Neural cell (in vitro differentiated cells): ENCODE measurements at regions not wholly inside any gene's neighbourhood (a gene's known extent, or its start where the extent isn't known, plus 50 kb on each side); places are given as distances from the start of the nearest gene placed in this dataset.

Source experiments
- H2AFZ ChIP-seq: fragments of 200-600, 300-800 bp; sonication (generic), shearing (Covaris generic); 2 replicates; pipeline ENCODE4 v1.6.0; 2014; ENCODE audit warnings: low read depth, mild to moderate bottlenecking, antibody characterized with exemption, low read length, moderate library complexity
- H3F3A ChIP-seq: fragments of 200-600 bp; shearing (Covaris generic); 2 replicates; pipeline ENCODE4 v1.6.1; 2016; ENCODE audit warnings: mild to moderate bottlenecking, moderate library complexity, mixed read lengths, antibody characterized with exemption, low read length; ENCODE audit not compliant: insufficient read depth, poor library complexity, severe bottlenecking
- H3K27ac ChIP-seq: fragments of 200-600, 300-800 bp; sonication (generic), shearing (Covaris generic); 2 replicates; pipeline ENCODE4 v1.5.1; 2014; ENCODE audit warnings: mild to moderate bottlenecking, low read length, moderate library complexity
- H3K27me3 ChIP-seq: fragments of 300-800, 200-600 bp; sonication (generic), shearing (Covaris generic); 2 replicates; pipeline ENCODE4 v1.6.0; 2014; ENCODE audit warnings: mild to moderate bottlenecking, low read depth, low read length, moderate library complexity; ENCODE audit not compliant: insufficient read depth
- H3K36me3 ChIP-seq: fragments of 300-800, 200-600 bp; sonication (generic), shearing (Covaris generic); 2 replicates; pipeline ENCODE4 v1.5.1; 2014; ENCODE audit warnings: mild to moderate bottlenecking, antibody characterized with exemption, low read length, moderate library complexity; ENCODE audit not compliant: insufficient read depth
- H3K4me2 ChIP-seq: fragments of 300-800, 200-600 bp; sonication (generic), shearing (Covaris generic); 2 replicates; pipeline ENCODE4 v1.6.0; 2014; ENCODE audit warnings: mild to moderate bottlenecking, low read length
- H3K4me3 ChIP-seq: fragments of 300-800, 200-600 bp; sonication (generic), shearing (Covaris generic); 2 replicates; pipeline ENCODE4 v1.5.1; 2014; ENCODE audit warnings: mild to moderate bottlenecking, low read length, moderate library complexity
- H3K79me2 ChIP-seq: fragments of 200-600 bp; shearing (Covaris generic); replicated peaks from 2 replicates; pipeline ENCODE4 v1.6.0; 2014; ENCODE audit warnings: mild to moderate bottlenecking, low read length, moderate library complexity; ENCODE audit not compliant: insufficient read depth
- H3K9ac ChIP-seq: fragments of 300-800, 200-600 bp; sonication (generic), shearing (Covaris generic); 2 replicates; pipeline ENCODE4 v1.6.1; 2016; ENCODE audit warnings: mild to moderate bottlenecking, low read length, mixed read lengths
- H3K9me2 ChIP-seq: fragments of 200-600 bp; shearing (Covaris generic); 2 replicates; pipeline ENCODE4 v1.6.1; 2016; ENCODE audit warnings: mild to moderate bottlenecking, low read length, mixed read lengths; ENCODE audit not compliant: insufficient read depth
- H3K9me3 ChIP-seq: fragments of 200-600, 300-800 bp; sonication (generic), shearing (Covaris generic); 2 replicates; pipeline ENCODE4 v1.6.1; 2016; ENCODE audit warnings: mild to moderate bottlenecking, mixed run types, low read length, moderate library complexity, mixed read lengths
- H4K20me1 ChIP-seq: fragments of 200-600 bp; shearing (Covaris generic); 2 replicates; pipeline ENCODE4 v1.6.1; 2016; ENCODE audit warnings: mild to moderate bottlenecking, mixed run types; ENCODE audit not compliant: insufficient read depth
- EP300 ChIP-seq: fragments of 450-650 bp; conservative IDR thresholded peaks from 2 replicates; pipeline ENCODE4 v1.6.1; 2014; ENCODE audit warnings: antibody characterized with exemption, mild to moderate bottlenecking, moderate library complexity; ENCODE audit not compliant: poor library complexity, severe bottlenecking
- EZH2 ChIP-seq: fragments of 200-600, 300-800 bp; shearing (Covaris generic), sonication (generic); IDR thresholded peaks from 2 replicates; pipeline ENCODE4 v1.6.1; 2014; ENCODE audit warnings: antibody characterized with exemption, low read length, borderline replicate concordance, mild to moderate bottlenecking; ENCODE audit not compliant: insufficient read depth, poor library complexity, severe bottlenecking
- MXI1 ChIP-seq: fragments of 450-650 bp; conservative IDR thresholded peaks from 2 replicates; pipeline ENCODE4 v1.6.1; 2014; ENCODE audit warnings: antibody characterized with exemption, mild to moderate bottlenecking; ENCODE audit not compliant: poor library complexity, severe bottlenecking
- POLR2AphosphoS5 ChIP-seq: IDR thresholded peaks from 2 replicates; pipeline ENCODE4 v1.6.1; 2012
- RAD21 ChIP-seq: fragments of 450-650 bp; conservative IDR thresholded peaks from 2 replicates; pipeline ENCODE4 v1.6.1; 2014; ENCODE audit warnings: antibody characterized with exemption, mild to moderate bottlenecking, moderate library complexity
- SMC3 ChIP-seq: fragments of 450-650 bp; conservative IDR thresholded peaks from 2 replicates; pipeline ENCODE4 v1.6.1; 2014; ENCODE audit warnings: antibody characterized with exemption, mild to moderate bottlenecking, moderate library complexity; ENCODE audit not compliant: poor library complexity
- TAF1 ChIP-seq: IDR thresholded peaks from 2 replicates; pipeline ENCODE4 v1.6.1; 2012; ENCODE audit warnings: low read depth
- TF ChIP-seq, protein P1 (sequence below): IDR thresholded peaks from 2 replicates; pipeline ENCODE4 v1.6.1; 2012; ENCODE audit warnings: borderline replicate concordance
- TF ChIP-seq, protein P2 (sequence below): fragments of 450-650 bp; IDR thresholded peaks from 2 replicates; pipeline ENCODE4 v1.5.1; 2014; ENCODE audit warnings: antibody characterized with exemption, mild to moderate bottlenecking, moderate library complexity; ENCODE audit not compliant: poor library complexity, severe bottlenecking

DNA sequence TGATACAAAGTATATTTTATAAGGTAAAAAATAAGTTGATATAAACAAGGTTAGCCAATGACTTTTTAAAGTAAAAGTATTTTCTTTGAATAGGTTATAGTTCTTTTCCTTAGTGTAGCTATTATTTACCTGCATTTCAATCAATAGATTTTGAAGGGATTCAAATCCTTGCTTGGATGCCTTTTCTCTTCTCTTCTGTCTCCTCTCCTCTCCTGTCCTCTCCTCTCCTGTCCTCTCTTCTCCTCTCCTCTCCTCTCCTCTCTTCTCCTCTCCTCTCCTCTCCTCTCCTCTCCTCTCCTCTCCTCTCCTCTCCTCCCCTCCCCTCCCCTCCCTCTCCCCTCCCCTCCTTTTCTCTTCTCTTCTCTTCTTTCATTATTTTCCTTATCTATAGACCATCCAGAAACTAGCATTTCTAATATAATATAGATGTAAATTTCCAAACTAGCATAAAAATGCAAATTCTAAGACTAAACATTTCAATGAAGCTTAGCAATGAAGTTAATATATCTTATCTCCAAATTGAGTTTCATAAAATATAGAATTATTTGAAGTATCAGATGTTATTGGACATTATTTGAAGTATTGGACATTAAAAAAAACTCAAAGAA is 60.5 kb upstream of the PRKCQ start:
- Histone ChIP-seq H3K9ac (no peak overlapping the region), H3K27ac (no peak overlapping the region), H3K36me3 (no peaks in the 10 kb centered on the region), H3F3A (no peaks in the 10 kb centered on the region), H3K27me3 (no peaks in the 10 kb centered on the region), H3K4me3 (no peak overlapping the region), H2AFZ (no peak overlapping the region), H3K79me2 (no peaks in the 10 kb centered on the region), H3K4me2 (no peak overlapping the region), H4K20me1 (no peaks in the 10 kb centered on the region), H3K9me2 (no peaks in the 10 kb centered on the region), H3K9me3 (no peaks in the 10 kb centered on the region)
- TF ChIP-seq, protein P1, sequence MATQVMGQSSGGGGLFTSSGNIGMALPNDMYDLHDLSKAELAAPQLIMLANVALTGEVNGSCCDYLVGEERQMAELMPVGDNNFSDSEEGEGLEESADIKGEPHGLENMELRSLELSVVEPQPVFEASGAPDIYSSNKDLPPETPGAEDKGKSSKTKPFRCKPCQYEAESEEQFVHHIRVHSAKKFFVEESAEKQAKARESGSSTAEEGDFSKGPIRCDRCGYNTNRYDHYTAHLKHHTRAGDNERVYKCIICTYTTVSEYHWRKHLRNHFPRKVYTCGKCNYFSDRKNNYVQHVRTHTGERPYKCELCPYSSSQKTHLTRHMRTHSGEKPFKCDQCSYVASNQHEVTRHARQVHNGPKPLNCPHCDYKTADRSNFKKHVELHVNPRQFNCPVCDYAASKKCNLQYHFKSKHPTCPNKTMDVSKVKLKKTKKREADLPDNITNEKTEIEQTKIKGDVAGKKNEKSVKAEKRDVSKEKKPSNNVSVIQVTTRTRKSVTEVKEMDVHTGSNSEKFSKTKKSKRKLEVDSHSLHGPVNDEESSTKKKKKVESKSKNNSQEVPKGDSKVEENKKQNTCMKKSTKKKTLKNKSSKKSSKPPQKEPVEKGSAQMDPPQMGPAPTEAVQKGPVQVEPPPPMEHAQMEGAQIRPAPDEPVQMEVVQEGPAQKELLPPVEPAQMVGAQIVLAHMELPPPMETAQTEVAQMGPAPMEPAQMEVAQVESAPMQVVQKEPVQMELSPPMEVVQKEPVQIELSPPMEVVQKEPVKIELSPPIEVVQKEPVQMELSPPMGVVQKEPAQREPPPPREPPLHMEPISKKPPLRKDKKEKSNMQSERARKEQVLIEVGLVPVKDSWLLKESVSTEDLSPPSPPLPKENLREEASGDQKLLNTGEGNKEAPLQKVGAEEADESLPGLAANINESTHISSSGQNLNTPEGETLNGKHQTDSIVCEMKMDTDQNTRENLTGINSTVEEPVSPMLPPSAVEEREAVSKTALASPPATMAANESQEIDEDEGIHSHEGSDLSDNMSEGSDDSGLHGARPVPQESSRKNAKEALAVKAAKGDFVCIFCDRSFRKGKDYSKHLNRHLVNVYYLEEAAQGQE = no peak
- TF ChIP-seq MXI1 (no peak), SMC3 (no peak), RAD21 (no peak), POLR2AphosphoS5 (no peak), EZH2 (no peak), EP300 (no peak), TAF1 (no peak)
- TF ChIP-seq, protein P2, sequence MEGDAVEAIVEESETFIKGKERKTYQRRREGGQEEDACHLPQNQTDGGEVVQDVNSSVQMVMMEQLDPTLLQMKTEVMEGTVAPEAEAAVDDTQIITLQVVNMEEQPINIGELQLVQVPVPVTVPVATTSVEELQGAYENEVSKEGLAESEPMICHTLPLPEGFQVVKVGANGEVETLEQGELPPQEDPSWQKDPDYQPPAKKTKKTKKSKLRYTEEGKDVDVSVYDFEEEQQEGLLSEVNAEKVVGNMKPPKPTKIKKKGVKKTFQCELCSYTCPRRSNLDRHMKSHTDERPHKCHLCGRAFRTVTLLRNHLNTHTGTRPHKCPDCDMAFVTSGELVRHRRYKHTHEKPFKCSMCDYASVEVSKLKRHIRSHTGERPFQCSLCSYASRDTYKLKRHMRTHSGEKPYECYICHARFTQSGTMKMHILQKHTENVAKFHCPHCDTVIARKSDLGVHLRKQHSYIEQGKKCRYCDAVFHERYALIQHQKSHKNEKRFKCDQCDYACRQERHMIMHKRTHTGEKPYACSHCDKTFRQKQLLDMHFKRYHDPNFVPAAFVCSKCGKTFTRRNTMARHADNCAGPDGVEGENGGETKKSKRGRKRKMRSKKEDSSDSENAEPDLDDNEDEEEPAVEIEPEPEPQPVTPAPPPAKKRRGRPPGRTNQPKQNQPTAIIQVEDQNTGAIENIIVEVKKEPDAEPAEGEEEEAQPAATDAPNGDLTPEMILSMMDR = no peak

DNA sequence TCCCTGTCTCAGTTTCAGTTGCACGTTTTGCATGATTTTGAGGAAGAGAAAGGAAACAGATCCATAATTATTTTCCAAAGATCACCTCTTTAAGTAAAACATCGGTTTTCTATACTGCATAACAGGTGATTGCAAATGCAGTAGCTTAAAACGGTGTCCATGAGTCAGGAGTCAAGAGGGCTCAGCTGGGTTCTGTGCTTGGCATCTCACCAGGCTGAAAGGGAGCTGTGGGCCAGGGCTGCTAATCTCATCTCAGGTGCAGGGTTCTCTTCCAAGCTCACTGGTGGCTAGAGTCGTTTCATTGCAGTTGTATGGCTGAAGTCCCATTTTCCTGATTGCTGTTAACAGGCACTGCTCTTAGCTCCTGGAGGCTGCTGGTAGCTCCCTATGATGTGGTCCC is 57.0 kb upstream of the PRKCQ start:
- Histone ChIP-seq H3K36me3 (no peaks in the 10 kb centered on the region), H3K27me3 (no peaks in the 10 kb centered on the region), H3F3A (no peaks in the 10 kb centered on the region), H3K4me3 (no peak overlapping the region), H3K4me2 (no peak overlapping the region), H3K27ac (no peak overlapping the region), H3K9me3 (no peaks in the 10 kb centered on the region), H3K9me2 (no peaks in the 10 kb centered on the region), H4K20me1 (no peaks in the 10 kb centered on the region), H2AFZ (no peak overlapping the region), H3K79me2 (no peaks in the 10 kb centered on the region), H3K9ac (no peak overlapping the region)
- TF ChIP-seq MXI1 (no peak), TAF1 (no peak), EP300 (no peak), EZH2 (no peak), POLR2AphosphoS5 (no peak)
- TF ChIP-seq, protein P2 = no peak
- TF ChIP-seq, protein P1 = no peak
